ENCODE measurements at regions not wholly inside any gene's neighbourhood (a gene's known extent, or its start where the extent isn't known, plus 50 kb on each side); places are given as distances from the start of the nearest gene placed in this dataset.

DNA sequence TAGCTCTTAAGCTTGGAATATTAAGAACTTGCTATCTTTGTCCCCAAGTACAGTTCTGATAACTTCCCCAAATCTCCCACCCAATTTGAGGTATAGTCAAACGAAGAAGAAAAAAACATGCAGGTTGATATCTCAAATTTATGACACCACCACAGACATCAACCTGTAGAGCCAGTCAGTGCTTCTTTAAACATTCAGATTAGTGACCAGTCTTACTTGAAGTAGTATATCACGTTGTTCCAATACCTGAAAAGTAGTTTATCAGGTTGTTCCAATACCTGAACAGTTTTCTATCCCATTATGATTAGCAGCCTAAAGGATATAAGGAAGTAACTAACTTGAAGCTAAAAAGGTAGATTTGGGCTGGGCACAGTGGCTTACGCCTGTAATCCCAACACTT, 85.3 kb downstream of the ALDH8A1 start:
- no peak for TF ChIP-seq L3MBTL2 (IDR thresholded peaks at IDR 0.05)
- TF ChIP-seq MEF2D (tag; conservative IDR thresholded peaks at IDR 0.05; ENCODE audit: low read depth): no peak
- no peak for TF ChIP-seq TCF3 (CRISPR knock-in tag; IDR thresholded peaks at IDR 0.05)
